Stimulated activated naive CD8-positive, alpha-beta T cell treated with anti-CD3 and anti-CD28 coated beads, Interleukin-15, Interleukin-2, amounts not matched to agents 100 U/mL and 50 U/mL, for 24 hours (primary cell): ENCODE measurements at regions not wholly inside any gene's neighbourhood (a gene's known extent, or its start where the extent isn't known, plus 50 kb on each side); places are given as distances from the start of the nearest gene placed in this dataset.

Experiments
- ATAC-seq: fragments of 150-1000 bp; cut with Tn5 transposase; one replicate; pipeline ENCODE4 v1.10.0; 2021
- DNase-seq: peaks from one replicate; pipeline ENCODE4 v3.0.0; 2021

- ATAC-seq (no peak), DNase-seq (no peak)
Observed at GRCh38 chr5:27266184-27266583, 227.8 kb upstream of the CDH9 start.

GRCh38 chr5:27257696-27258095 is 219.3 kb upstream of the CDH9 start:
- no peak for DNase-seq
- ATAC-seq = no peak

GRCh38 chr5:27252911-27253310 is 214.5 kb upstream of the CDH9 start:
- ATAC-seq = no peak
- DNase-seq = no peak

GRCh38 chr5:27242258-27242626 is 203.9 kb upstream of the CDH9 start:
- ATAC-seq (no peak), DNase-seq (no peak)

DNA sequence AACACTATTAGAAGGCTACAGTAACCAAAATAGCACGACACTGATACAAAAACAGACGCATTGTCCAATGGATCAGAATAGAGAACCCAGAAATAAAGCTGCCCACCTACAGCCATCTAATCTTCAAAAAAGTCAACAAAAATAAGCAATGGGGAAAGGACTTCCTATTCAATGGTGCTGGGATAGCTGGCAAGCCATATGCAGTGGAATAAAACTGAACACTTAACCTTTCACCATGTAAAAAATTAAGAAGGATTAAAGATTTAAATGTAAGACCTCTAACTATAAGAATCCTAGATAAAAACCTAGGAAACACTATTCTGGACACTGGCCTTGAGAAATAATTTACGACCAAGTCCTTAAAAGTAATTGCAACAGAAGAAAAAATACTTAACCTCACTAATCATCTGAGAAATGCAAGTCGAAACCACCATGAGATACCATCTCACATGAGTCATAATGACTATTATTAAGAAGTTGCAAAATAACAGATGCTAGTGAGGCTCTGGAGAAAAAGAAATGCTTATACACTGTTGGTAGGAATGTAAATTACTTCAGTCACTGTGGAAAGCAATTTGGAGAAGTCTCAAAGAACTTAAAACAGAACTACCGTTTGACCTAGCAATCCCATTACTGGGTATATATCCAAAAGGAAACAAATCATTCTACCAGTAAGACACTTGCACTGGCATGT is 203.3 kb upstream of the CDH9 start:
- no peak for ATAC-seq

DNA sequence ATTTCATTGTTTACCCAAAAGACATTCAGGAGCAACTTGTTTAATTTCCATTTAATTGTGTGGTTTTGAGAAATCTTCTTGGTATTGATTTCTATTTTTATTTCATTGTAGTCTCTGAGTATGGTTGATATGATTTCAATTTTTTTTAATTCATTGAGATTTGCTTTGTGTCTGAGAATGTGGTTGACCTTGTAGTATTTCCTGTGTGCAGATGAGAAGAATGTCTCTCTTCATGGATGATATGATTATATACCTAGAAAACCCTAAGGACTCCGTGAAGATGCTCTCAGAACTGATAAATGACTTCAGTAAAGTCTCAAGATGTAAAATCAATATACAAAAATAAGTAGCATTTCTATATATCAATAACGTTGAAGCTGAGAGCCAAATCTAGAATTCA is 202.4 kb upstream of the CDH9 start:
- DNase-seq = no peak
- no peak for ATAC-seq

More for the DNA sequence above, 203.3 kb upstream of the CDH9 start:
- no peak for DNase-seq

- ATAC-seq = no peak
Observed at GRCh38 chr5:27234916-27235315, 196.5 kb upstream of the CDH9 start.

GRCh38 chr5:27221410-27221809 is 183.0 kb upstream of the CDH9 start:
- DNase-seq (no peak), ATAC-seq (no peak)

More at GRCh38 chr5:27234916-27235315, 196.5 kb upstream of the CDH9 start:
- DNase-seq = no peak

DNA sequence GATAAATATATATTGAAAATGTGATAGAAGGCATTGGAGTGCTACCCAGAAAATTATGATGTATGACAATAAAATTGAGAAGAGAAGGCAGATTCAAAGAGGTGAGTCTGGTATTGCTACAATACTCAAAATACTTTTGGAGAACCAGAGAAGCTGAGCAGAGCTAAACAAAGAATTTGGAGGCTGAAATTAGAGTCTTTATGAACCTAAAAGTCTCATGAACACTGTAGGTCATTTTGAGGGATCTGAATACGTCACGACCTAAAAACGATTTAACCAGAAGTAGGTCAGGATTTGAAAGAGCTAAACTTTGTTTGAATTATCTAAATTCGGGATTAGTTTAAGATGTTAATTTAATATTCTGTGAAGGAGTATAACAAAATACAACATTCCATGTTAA is 182.4 kb upstream of the CDH9 start:
- no peak for DNase-seq
- no peak for ATAC-seq

DNA sequence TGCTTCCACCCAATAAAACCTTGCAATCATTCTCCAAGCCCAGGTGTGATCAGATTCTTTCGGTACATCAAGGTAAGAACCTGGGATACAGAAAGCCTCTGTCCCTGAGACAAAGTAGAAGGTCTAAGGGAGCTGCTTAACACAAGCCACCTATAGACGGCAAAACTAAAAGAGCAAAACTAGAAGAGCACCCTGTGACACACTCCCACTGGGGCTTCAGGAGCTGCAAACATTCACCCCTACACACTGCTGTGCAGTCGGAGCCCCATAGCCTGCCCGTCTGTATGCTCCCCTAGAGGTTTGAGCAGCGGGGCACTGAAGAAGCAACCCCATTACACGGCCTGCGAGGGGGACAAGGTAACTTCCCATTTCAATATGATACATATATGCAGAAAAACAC is 179.6 kb upstream of the CDH9 start:
- DNase-seq = no peak
- no peak for ATAC-seq

- DNase-seq (no peak), ATAC-seq (no peak)
Observed at GRCh38 chr5:27217155-27217956, 179.0 kb upstream of the CDH9 start.

DNA sequence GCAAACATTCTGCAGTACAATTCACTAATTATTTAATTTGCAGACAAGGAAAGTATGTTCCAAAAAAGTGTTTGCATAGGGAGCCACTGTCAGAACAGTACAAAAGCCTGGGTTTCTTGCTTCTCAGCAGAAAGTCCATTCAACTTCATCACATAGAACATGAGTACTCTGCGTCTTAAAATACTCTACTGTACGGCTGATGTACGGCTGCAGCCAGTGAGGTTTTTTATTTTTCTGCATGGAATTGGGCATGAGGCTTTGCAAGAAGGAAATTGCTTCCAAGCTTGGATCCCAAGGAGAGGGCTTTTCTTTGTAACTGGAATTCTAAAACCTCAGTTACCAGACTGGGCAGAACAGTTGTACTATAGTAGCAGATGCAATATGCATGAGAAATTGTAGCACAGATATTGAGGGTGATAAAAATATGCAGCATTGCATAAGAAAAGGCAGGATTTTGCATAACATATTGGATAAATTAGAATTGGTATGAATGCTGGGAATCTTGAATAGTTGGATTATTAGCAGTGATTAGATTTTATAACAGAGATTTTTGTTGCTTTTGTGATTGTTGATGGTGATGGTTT is 178.1 kb upstream of the CDH9 start:
- DNase-seq (no peak), ATAC-seq (no peak)

GRCh38 chr5:27208051-27208450 is 169.7 kb upstream of the CDH9 start:
- no peak for ATAC-seq
- DNase-seq = no peak

GRCh38 chr5:27191786-27192510 is 153.6 kb upstream of the CDH9 start:
- ATAC-seq (no peak), DNase-seq (no peak)

GRCh38 chr5:27172693-27173092 is 134.3 kb upstream of the CDH9 start:
- DNase-seq (no peak), ATAC-seq (no peak)

GRCh38 chr5:27171761-27172261 is 133.4 kb upstream of the CDH9 start:
- ATAC-seq (no peak), DNase-seq (no peak)

- DNase-seq = no peak
- ATAC-seq = no peak
Observed at GRCh38 chr5:27158775-27159174, 120.4 kb upstream of the CDH9 start.

DNA sequence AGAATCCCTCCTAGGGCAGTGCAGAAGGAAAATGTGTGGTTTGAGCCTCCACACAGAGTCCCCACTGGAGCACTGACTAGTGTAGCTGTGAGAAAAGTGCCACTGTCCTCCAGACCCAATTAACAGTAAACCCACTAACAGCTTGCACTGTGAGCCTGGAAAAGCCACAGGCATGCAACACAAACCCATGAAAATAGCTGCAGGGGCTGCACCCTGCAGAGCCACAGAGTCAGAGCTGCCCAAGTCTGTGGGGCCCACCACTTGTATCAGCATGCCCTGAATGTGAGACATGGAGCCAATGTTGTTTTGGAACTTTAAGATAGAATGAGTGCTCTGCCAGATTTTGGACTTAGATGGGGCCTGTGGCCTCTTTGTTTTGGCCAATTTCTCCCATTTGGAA is 119.8 kb upstream of the CDH9 start:
- DNase-seq (no peak), ATAC-seq (no peak)

DNA sequence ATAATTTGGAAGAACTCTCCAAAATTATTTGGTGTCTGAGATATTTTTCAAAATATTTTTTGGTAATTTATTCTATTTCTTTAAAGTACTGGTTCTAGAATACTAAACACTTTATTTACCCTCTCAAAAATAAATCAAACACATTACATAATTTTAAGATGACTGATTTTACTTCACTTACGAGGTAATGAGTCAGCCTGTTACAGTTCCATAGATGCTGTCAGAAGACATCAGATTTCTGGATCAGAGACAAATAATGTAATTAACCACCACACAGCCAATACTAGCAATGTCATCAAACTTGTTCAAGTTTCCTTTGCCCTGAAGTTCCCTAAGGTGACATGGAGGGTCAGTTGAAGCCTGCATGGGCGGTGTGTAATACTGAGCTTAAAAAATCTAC is 106.1 kb upstream of the CDH9 start:
- no peak for DNase-seq
- ATAC-seq = no peak

DNA sequence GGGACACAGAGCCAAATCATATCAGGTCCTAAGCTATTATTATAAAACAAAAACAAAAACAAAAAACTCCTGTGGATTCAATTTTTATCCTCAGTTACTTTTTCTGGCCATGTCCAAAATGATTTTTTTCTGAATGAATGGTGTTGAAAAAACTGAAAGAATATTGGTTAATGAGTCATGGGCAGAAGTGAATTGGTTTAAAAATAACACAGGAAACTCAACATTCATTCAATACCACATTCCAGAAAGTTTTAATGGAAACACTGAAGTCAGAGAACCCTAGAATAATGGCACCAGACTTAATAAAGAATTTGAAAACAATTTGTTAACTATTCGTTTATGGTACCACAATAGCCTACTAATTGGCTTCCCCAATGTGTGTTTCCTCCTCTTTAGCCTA is 102.4 kb upstream of the CDH9 start:
- no peak for ATAC-seq
- no peak for DNase-seq

DNA sequence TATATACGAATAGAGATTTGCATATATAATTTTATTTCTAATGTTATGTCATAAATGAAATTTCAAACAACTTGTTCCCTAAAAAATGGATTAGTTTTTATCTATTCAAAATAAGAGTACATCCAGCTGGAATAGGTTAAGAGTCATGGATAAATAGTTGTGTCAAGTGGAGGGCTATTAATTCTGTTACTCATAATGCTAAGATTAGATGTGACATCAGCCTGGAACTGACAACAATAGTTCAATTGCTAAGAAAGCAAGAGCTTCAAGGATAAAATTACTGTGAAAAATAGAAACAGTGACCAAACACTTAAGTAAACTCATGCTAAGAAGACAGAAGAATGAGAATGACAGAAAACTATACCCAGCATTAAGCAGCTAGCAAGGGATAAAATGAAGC is 92.2 kb upstream of the CDH9 start:
- DNase-seq = no peak
- no peak for ATAC-seq

GRCh38 chr5:27129926-27130325 is 91.5 kb upstream of the CDH9 start:
- ATAC-seq (no peak), DNase-seq (no peak)

GRCh38 chr5:27125856-27126255 is 87.5 kb upstream of the CDH9 start:
- DNase-seq (no peak), ATAC-seq (no peak)
